Mesothelial cell of epicardium (in vitro differentiated cells): ENCODE measurements at regions not wholly inside any gene's neighbourhood (a gene's known extent, or its start where the extent isn't known, plus 50 kb on each side); places are given as distances from the start of the nearest gene placed in this dataset.

Source experiments
- DNase-seq, 2 experiments: peaks; one replicate each; pipeline ENCODE4 v3.0.0; 2021; ENCODE audit warnings: low spot score in 2 of 2; ENCODE audit not compliant: unreplicated experiment in 2 of 2
- H3K27ac Mint-ChIP-seq: 2 replicates; pipeline ENCODE4 v1.8.0; 2021; ENCODE audit warnings: mixed read lengths
- H3K27me3 Mint-ChIP-seq: 2 replicates; pipeline ENCODE4 v1.8.0; 2021; ENCODE audit warnings: low read depth, mixed read lengths
- H3K36me3 Mint-ChIP-seq: 2 replicates; pipeline ENCODE4 v1.8.0; 2021; ENCODE audit warnings: mixed read lengths
- H3K4me1 Mint-ChIP-seq: 2 replicates; pipeline ENCODE4 v1.8.0; 2021; ENCODE audit warnings: mixed read lengths
- H3K4me3 Mint-ChIP-seq: 2 replicates; pipeline ENCODE4 v1.8.0; 2021; ENCODE audit warnings: mild to moderate bottlenecking, moderate library complexity, mixed read lengths
- H3K9me3 Mint-ChIP-seq: 2 replicates; pipeline ENCODE4 v1.8.0; 2021; ENCODE audit warnings: mixed read lengths
- TF ChIP-seq, protein P1 (sequence below): fragments of 200-600 bp; sonication (generic); IDR thresholded peaks from one replicate; pipeline ENCODE4 v1.5.0; 2021; ENCODE audit warnings: antibody characterized with exemption; ENCODE audit not compliant: unreplicated experiment

DNA sequence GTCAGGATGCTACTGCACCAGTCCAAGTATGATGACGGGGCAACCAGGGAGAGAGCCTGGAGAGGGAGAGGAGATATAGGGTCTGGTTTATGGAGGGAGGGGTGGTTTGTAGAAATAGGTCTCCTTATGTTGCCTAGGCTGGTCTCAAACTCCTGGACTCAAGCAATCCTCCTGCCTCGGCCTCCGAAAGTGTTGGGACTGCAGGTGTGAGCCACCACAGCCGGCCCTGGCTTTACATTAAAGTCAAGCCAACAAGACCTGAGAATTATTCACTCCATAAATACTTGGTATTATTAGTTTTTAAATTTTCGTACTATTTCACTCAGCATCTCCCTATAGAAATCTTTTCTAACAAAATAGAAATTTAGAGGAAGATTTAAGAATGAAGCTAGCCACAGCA lies 86.8 kb downstream of the MATN1 start:
- DNase-seq = no peak
- H3K27me3 Mint-ChIP-seq = peaks cover 41% of the 10 kb centered on the region
- H3K27ac Mint-ChIP-seq = no peak overlapping the region
- H3K9me3 Mint-ChIP-seq = no peaks in the 10 kb centered on the region
- TF ChIP-seq, protein P1, sequence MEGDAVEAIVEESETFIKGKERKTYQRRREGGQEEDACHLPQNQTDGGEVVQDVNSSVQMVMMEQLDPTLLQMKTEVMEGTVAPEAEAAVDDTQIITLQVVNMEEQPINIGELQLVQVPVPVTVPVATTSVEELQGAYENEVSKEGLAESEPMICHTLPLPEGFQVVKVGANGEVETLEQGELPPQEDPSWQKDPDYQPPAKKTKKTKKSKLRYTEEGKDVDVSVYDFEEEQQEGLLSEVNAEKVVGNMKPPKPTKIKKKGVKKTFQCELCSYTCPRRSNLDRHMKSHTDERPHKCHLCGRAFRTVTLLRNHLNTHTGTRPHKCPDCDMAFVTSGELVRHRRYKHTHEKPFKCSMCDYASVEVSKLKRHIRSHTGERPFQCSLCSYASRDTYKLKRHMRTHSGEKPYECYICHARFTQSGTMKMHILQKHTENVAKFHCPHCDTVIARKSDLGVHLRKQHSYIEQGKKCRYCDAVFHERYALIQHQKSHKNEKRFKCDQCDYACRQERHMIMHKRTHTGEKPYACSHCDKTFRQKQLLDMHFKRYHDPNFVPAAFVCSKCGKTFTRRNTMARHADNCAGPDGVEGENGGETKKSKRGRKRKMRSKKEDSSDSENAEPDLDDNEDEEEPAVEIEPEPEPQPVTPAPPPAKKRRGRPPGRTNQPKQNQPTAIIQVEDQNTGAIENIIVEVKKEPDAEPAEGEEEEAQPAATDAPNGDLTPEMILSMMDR = no peak
- H3K4me3 Mint-ChIP-seq = no peak overlapping the region
- peaks cover 20% of the 10 kb centered on the region for H3K4me1 Mint-ChIP-seq
- H3K36me3 Mint-ChIP-seq = no peaks in the 10 kb centered on the region

DNA sequence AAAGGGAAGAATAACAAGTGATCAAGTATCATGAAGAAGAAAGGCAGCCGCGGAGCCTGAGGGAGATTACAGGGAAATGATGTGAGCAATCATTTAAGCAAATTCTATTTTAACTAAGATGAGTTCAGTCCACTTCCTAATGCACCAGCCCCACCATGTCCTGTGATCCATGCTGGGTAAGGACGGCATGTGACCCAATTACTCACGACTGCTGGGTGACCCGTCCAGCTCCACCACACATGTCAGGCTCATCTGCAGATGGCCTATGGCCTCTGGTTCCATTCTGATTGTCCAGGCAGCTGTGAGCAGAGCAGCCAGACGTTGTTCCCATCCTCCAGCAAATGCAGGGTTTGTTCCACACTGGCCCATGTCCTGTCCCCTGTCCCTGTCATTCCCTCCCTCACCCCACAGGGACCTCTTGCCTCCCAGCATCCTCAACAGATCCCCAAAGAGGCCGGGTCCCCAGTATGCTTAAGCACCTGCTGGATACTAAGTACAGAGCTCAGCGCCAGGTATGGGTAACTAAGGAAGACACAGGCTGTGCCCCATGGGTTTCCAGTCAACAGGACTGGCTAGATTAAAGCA lies 87.9 kb downstream of the MATN1 start:
- peaks cover 37% of the 10 kb centered on the region for H3K27me3 Mint-ChIP-seq
- no peak for DNase-seq
- no peaks in the 10 kb centered on the region for H3K36me3 Mint-ChIP-seq
- H3K27ac Mint-ChIP-seq = no peak overlapping the region
- TF ChIP-seq, protein P1 = no peak
- no peak overlapping the region for H3K4me3 Mint-ChIP-seq
- peaks cover 20% of the 10 kb centered on the region for H3K4me1 Mint-ChIP-seq
- H3K9me3 Mint-ChIP-seq = no peaks in the 10 kb centered on the region

DNA sequence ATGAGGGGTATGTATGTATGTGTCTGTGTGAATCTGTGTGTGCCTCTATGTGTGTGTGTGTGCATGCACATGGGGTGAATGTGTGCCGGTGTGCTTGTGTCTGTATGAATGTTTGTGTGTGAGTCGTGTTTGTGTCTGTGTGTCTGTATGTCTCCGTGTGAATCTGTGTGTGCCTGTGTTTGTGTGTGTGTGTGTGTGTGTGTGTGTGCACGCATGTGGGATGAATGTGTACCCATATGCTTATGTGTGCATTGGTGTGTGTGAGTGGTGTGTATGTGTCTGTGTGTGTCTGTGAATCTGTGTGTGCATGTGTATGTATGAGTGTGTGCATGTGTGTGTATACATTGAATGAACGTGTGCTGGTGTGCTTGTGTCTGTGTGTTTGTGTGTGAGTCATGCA lies 88.9 kb downstream of the MATN1 start:
- peaks cover 14% of the 10 kb centered on the region for H3K4me1 Mint-ChIP-seq
- DNase-seq = no peak
- TF ChIP-seq, protein P1 = no peak
- H3K27ac Mint-ChIP-seq = no peak overlapping the region
- H3K36me3 Mint-ChIP-seq = no peaks in the 10 kb centered on the region
- no peaks in the 10 kb centered on the region for H3K9me3 Mint-ChIP-seq
- peaks cover 32% of the 10 kb centered on the region for H3K27me3 Mint-ChIP-seq
- no peak overlapping the region for H3K4me3 Mint-ChIP-seq

DNA sequence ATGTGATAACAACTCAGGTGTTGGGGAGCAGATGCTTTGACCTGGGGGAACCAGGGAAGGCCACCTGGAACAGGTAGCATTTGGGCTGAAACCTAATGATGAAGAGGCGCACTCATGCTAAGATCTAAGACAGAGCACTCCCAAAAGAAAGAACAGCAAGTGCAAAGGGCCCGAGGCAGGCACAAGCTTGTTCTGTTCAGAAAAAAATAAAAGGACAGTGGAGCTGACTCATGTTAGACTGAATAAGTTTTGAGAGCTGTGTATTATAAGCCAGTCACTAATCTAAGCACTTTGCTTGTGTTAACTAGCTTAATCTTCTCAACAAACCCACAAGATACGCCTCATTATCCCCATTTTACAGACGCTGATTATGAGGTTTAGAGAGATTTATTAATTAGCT lies 90.1 kb downstream of the MATN1 start:
- no peak overlapping the region for H3K27ac Mint-ChIP-seq
- H3K36me3 Mint-ChIP-seq = no peaks in the 10 kb centered on the region
- peaks cover 35% of the 10 kb centered on the region for H3K27me3 Mint-ChIP-seq
- TF ChIP-seq, protein P1 = no peak
- DNase-seq = no peak
- H3K4me1 Mint-ChIP-seq = peaks cover 9% of the 10 kb centered on the region
- no peak overlapping the region for H3K4me3 Mint-ChIP-seq
- H3K9me3 Mint-ChIP-seq = no peaks in the 10 kb centered on the region

DNA sequence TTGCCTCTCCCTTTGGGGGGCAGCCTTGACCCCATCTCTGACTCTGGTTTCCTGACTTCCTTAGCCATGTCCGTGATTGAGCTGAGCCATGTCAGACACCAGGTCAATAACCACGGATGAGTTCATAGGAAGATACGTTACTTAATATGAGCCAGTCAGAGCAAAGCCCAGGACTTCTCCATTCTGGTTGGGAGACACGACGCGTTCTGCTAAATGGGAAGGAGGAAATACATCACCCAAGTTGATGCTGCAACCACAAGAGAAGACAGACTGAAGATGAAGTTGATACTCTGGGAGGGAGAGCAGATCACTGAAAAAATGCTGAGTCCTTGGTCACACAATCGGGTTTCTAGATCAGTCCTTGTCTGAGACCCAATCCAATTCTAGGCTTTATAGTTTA lies 90.9 kb downstream of the MATN1 start:
- H3K27ac Mint-ChIP-seq = no peak overlapping the region
- DNase-seq = no peak
- TF ChIP-seq, protein P1 = no peak
- H3K4me3 Mint-ChIP-seq = no peak overlapping the region
- no peaks in the 10 kb centered on the region for H3K36me3 Mint-ChIP-seq
- peaks cover 5% of the 10 kb centered on the region for H3K4me1 Mint-ChIP-seq
- H3K9me3 Mint-ChIP-seq = no peaks in the 10 kb centered on the region
- peaks cover 35% of the 10 kb centered on the region for H3K27me3 Mint-ChIP-seq

DNA sequence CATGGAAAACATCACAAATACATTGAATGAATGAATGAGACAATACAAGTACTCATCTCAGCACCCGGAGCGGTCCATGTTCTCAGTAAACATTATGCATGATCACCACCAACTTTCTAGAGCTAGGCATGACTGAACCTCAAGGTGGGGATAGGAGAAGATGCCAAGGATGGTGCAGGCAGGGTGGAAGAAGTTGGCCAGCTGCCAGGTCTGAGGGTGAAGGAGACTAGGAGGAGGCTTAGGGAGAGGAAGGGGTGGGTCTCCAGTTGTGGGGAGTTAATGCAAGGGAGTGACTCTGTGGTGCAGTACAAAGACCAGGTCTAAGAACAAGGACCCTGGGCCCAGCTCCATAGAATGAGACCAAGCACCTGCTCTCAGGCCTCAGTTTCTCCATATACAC lies 91.7 kb downstream of the MATN1 start:
- H3K36me3 Mint-ChIP-seq = no peaks in the 10 kb centered on the region
- no peak for DNase-seq
- H3K27me3 Mint-ChIP-seq = peaks cover 32% of the 10 kb centered on the region
- H3K4me1 Mint-ChIP-seq = no peaks in the 10 kb centered on the region
- H3K9me3 Mint-ChIP-seq = peaks cover 5% of the 10 kb centered on the region
- TF ChIP-seq, protein P1 = no peak
- no peak overlapping the region for H3K27ac Mint-ChIP-seq
- H3K4me3 Mint-ChIP-seq = no peak overlapping the region
